SK-N-SH treated with all-trans-retinoic acid at 6 μM for 48 hours (cell line): ENCODE measurements at regions not wholly inside any gene's neighbourhood (a gene's known extent, or its start where the extent isn't known, plus 50 kb on each side); places are given as distances from the start of the nearest gene placed in this dataset.

Source experiments
- ATAC-seq: fragments of 200-7000 bp; cut with Tn5 transposase; 3 replicates; pipeline ENCODE4 v1.9.1; 2020; ENCODE audit warnings: mild to moderate bottlenecking, moderate library complexity
- ARNTL ChIP-seq: fragments of 450-650 bp; formaldehyde crosslinking; IDR thresholded peaks from 2 replicates; pipeline ENCODE4 v1.5.0; 2020; ENCODE audit warnings: low read depth, mild to moderate bottlenecking, moderate library complexity, borderline replicate concordance
- BACH2 ChIP-seq: fragments of 250-450 bp; sonication (Bioruptor Pico); IDR thresholded peaks from 2 replicates; pipeline ENCODE4 v1.9.0; 2021; ENCODE audit warnings: mild to moderate bottlenecking, borderline replicate concordance
- CSDC2 ChIP-seq: fragments of 250-450 bp; sonication (Bioruptor Pico); IDR thresholded peaks from 2 replicates; pipeline ENCODE4 v1.5.0; 2020; ENCODE audit warnings: mild to moderate bottlenecking, moderate library complexity
- ESRRG ChIP-seq: fragments of 250-450 bp; sonication (Bioruptor Pico); IDR thresholded peaks from 2 replicates; pipeline ENCODE4 v1.6.1; 2021; ENCODE audit warnings: mild to moderate bottlenecking
- GLIS3 ChIP-seq: fragments of 250-450 bp; sonication (Bioruptor Pico); IDR thresholded peaks from 2 replicates; pipeline ENCODE4 v1.5.0; 2020; ENCODE audit warnings: mild to moderate bottlenecking, moderate library complexity
- ISL1 ChIP-seq: fragments of 250-450 bp; sonication (Bioruptor Pico); IDR thresholded peaks from 2 replicates; pipeline ENCODE4 v2.1.2; 2022; ENCODE audit warnings: mild to moderate bottlenecking, moderate library complexity
- OSR1 ChIP-seq: fragments of 250-450 bp; sonication (Bioruptor Pico); IDR thresholded peaks from 2 replicates; pipeline ENCODE4 v1.8.0; 2022; ENCODE audit warnings: moderate library complexity, mild to moderate bottlenecking, inconsistent platforms
- PPARA ChIP-seq: fragments of 250-450 bp; sonication (Bioruptor Pico); IDR thresholded peaks from 2 replicates; pipeline ENCODE4 v1.5.0; 2020; ENCODE audit warnings: mild to moderate bottlenecking, borderline replicate concordance
- RARB ChIP-seq: fragments of 250-450 bp; sonication (Bioruptor Pico); IDR thresholded peaks from 2 replicates; pipeline ENCODE4 v1.8.0; 2021; ENCODE audit warnings: mild to moderate bottlenecking, moderate library complexity
- TCF4 ChIP-seq: fragments of 250-450 bp; sonication (Bioruptor Pico); IDR thresholded peaks from 2 replicates; pipeline ENCODE4 v1.8.0; 2021; ENCODE audit warnings: mild to moderate bottlenecking, moderate library complexity, borderline replicate concordance
- TOX ChIP-seq: fragments of 250-450 bp; sonication (Bioruptor Pico); IDR thresholded peaks from 2 replicates; pipeline ENCODE4 v1.8.0; 2021; ENCODE audit warnings: mild to moderate bottlenecking, moderate library complexity, borderline replicate concordance
- ZC3H10 ChIP-seq: fragments of 250-450 bp; sonication (Bioruptor Pico); IDR thresholded peaks from 2 replicates; pipeline ENCODE4 v1.5.1; 2021; ENCODE audit warnings: mild to moderate bottlenecking, moderate library complexity
- ZFP30 ChIP-seq: fragments of 450-650 bp; formaldehyde crosslinking; IDR thresholded peaks from 2 replicates; pipeline ENCODE4 v1.5.0; 2022; ENCODE audit warnings: mild to moderate bottlenecking, moderate library complexity
- ZNF70 ChIP-seq: fragments of 450-650 bp; formaldehyde crosslinking; IDR thresholded peaks from 2 replicates; pipeline ENCODE4 v1.5.0; 2020; ENCODE audit warnings: mild to moderate bottlenecking, moderate library complexity
- ZNF8 ChIP-seq: fragments of 450-650 bp; formaldehyde crosslinking; IDR thresholded peaks from 2 replicates; pipeline ENCODE4 v1.5.0; 2020; ENCODE audit warnings: mild to moderate bottlenecking, moderate library complexity
- TF ChIP-seq, protein P1 (sequence below): fragments of 250-450 bp; sonication (Bioruptor Pico); IDR thresholded peaks from 2 replicates; pipeline ENCODE4 v1.5.1; 2021; ENCODE audit warnings: mild to moderate bottlenecking, moderate library complexity
- TF ChIP-seq, protein P2 (sequence below): fragments of 250-450 bp; sonication (Bioruptor Pico); IDR thresholded peaks from 2 replicates; pipeline ENCODE4 v1.5.1; 2020; ENCODE audit warnings: low read depth, mild to moderate bottlenecking, moderate library complexity
- TF ChIP-seq, protein P3 (sequence below): fragments of 250-450 bp; sonication (Bioruptor Pico); IDR thresholded peaks from 2 replicates; pipeline ENCODE4 v1.8.0; 2020; ENCODE audit warnings: mild to moderate bottlenecking, moderate library complexity, borderline replicate concordance
- TF ChIP-seq, protein P4 (sequence below): fragments of 250-450 bp; sonication (Bioruptor Pico); IDR thresholded peaks from 2 replicates; pipeline ENCODE4 v1.8.0; 2021; ENCODE audit warnings: low read depth, mild to moderate bottlenecking, moderate library complexity, borderline replicate concordance

DNA sequence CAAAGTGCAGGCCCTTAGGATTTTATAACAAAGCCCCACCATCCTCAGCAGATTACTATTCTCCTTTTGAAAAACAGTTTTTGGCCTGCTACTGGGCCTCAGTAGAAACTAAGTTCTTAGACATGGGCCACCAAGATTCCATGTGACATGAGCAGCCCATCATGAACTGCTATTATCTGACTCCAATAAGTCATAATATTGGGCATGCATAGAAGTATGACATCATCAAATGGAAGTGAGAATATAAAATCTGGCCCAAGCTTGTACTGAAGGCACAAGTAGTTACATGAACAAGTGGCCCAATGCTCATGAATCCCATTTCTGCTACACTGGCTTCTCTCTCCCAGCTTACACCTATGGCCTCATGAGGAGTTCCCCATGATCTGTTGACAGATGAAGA, 404.8 kb downstream of the EPHA5 start:
- no peak for ATAC-seq
- TF ChIP-seq ARNTL (CRISPR knock-in tag) (no peak), ZNF70 (no peak), ISL1 (CRISPR knock-in tag) (no peak), CSDC2 (CRISPR knock-in tag) (no peak), RARB (CRISPR knock-in tag) (no peak), ZC3H10 (CRISPR knock-in tag) (no peak)
- TF ChIP-seq, protein P1, sequence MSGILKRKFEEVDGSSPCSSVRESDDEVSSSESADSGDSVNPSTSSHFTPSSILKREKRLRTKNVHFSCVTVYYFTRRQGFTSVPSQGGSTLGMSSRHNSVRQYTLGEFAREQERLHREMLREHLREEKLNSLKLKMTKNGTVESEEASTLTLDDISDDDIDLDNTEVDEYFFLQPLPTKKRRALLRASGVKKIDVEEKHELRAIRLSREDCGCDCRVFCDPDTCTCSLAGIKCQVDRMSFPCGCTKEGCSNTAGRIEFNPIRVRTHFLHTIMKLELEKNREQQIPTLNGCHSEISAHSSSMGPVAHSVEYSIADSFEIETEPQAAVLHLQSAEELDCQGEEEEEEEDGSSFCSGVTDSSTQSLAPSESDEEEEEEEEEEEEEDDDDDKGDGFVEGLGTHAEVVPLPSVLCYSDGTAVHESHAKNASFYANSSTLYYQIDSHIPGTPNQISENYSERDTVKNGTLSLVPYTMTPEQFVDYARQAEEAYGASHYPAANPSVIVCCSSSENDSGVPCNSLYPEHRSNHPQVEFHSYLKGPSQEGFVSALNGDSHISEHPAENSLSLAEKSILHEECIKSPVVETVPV (CRISPR knock-in tag), result no peak

DNA sequence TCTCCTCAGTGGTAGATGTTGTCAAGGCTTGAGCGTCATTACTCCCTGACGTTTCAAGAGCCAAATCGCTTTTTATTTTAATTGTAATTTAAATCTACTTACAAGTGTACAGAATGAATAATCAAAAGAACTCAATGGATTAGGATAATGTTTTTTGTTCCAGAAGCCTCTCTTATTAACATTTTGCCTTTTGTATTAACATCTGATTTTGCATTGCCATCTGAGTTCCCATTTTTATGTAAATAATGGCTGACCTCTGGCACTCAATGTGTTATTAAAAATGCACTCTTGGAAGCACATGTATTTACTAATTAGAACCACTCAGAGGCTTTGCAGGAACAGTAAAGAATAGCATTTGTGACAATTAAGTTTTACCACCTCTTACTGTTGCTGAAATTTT, 411.0 kb downstream of the EPHA5 start:
- TF ChIP-seq ESRRG (CRISPR knock-in tag) (no peak), ZC3H10 (CRISPR knock-in tag) (no peak), ZNF70 (no peak), ARNTL (CRISPR knock-in tag) (no peak), CSDC2 (CRISPR knock-in tag) (no peak), ZNF8 (CRISPR knock-in tag) (no peak)
- TF ChIP-seq, protein P2, sequence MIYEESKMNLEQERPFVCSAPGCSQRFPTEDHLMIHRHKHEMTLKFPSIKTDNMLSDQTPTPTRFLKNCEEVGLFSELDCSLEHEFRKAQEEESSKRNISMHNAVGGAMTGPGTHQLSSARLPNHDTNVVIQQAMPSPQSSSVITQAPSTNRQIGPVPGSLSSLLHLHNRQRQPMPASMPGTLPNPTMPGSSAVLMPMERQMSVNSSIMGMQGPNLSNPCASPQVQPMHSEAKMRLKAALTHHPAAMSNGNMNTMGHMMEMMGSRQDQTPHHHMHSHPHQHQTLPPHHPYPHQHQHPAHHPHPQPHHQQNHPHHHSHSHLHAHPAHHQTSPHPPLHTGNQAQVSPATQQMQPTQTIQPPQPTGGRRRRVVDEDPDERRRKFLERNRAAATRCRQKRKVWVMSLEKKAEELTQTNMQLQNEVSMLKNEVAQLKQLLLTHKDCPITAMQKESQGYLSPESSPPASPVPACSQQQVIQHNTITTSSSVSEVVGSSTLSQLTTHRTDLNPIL (CRISPR knock-in tag), result no peak
- no peak for ATAC-seq

DNA sequence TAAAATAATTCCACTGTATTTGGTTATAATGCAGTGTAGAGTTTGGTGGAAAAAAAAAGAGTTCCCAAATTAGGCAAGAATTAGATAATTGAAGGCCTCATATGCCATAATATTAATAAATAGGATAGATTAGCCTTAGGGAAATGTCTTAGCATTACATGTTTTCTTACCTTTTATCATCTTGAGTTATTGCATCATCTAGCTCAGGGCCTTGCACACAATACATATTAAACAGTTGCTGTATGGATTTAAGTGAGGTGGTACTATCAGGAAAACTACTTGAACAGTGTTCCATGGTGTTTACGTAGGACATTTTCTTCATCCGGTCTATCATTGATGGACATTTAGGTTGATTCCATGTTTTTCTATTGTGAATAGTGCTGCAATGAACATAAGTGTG, 419.4 kb downstream of the EPHA5 start:
- no peak for TF ChIP-seq CSDC2 (CRISPR knock-in tag)
- TF ChIP-seq OSR1 (CRISPR knock-in tag), result no peak
- no peak for TF ChIP-seq BACH2 (CRISPR knock-in tag)
- TF ChIP-seq ZNF70, result no peak
- TF ChIP-seq ZNF8 (CRISPR knock-in tag), result no peak
- TF ChIP-seq TCF4, result no peak
- TF ChIP-seq RARB (CRISPR knock-in tag), result no peak
- TF ChIP-seq ZC3H10 (CRISPR knock-in tag), result no peak
- TF ChIP-seq PPARA (CRISPR knock-in tag), result no peak
- TF ChIP-seq ARNTL (CRISPR knock-in tag), result no peak
- TF ChIP-seq ESRRG (CRISPR knock-in tag), result no peak
- TF ChIP-seq GLIS3 (CRISPR knock-in tag), result no peak
- TF ChIP-seq, protein P3, sequence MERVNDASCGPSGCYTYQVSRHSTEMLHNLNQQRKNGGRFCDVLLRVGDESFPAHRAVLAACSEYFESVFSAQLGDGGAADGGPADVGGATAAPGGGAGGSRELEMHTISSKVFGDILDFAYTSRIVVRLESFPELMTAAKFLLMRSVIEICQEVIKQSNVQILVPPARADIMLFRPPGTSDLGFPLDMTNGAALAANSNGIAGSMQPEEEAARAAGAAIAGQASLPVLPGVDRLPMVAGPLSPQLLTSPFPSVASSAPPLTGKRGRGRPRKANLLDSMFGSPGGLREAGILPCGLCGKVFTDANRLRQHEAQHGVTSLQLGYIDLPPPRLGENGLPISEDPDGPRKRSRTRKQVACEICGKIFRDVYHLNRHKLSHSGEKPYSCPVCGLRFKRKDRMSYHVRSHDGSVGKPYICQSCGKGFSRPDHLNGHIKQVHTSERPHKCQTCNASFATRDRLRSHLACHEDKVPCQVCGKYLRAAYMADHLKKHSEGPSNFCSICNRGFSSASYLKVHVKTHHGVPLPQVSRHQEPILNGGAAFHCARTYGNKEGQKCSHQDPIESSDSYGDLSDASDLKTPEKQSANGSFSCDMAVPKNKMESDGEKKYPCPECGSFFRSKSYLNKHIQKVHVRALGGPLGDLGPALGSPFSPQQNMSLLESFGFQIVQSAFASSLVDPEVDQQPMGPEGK (CRISPR knock-in tag), result no peak
- TF ChIP-seq, all 23 proteins: peak for 0

DNA sequence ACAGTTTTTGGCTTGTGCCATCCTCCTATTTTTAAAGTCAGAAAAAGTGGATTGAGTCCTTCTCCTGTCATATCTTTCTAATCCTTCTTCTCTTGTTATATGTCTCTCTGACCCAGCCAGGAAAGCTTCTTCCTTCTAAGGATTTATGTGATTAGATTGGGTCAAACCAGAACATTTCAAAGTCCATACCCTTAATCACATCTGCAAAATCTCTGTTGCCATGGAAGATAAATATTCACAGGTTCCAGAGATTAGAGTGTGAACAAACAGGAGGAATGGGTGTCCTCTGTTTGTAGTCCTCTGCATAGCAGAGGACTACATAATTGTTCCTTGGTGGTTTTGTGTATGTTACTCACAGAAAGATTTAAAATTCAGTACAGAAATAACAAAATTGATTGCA, 421.2 kb downstream of the EPHA5 start:
- no peak for ATAC-seq
- TF ChIP-seq ZNF8 (CRISPR knock-in tag) (no peak), RARB (CRISPR knock-in tag) (no peak), TCF4 (no peak), ESRRG (CRISPR knock-in tag) (no peak), GLIS3 (CRISPR knock-in tag) (no peak), BACH2 (CRISPR knock-in tag) (no peak)
- TF ChIP-seq, protein P3 (CRISPR knock-in tag), result no peak

More for the DNA sequence above, 419.4 kb downstream of the EPHA5 start:
- no peak for ATAC-seq

DNA sequence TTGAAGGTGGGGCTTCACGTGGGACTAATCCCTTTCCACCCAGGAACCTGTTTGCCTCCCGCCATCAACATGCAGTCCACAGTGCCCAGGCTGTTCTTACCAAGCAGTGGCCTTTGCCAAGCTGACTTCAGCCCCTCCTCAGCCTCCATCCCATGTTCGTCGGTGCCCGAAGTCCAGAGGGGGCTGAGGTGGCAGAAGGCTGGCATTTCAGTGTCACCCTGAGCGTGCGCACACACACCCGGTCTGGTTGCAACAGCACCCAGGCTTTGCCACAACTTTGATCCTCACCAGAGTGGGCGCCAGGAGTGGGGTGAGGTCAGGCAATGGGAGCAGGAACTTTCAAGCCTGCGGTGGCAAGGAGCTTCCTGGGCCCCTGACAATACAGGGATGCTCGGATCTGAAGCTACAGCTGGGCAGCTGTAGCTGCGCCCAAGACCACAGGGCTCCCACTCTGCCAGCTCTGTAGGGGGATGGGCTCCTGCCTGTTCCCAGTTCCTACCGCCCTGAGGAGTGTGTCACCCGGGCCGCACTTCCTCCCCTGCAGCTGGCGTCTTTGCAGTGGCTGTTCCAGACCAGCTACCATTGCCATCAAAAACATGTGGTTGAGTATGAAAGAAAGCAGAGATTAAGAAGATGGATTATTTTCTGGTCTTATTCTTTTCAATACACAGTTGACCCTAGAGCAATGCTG, 428.0 kb downstream of the EPHA5 start:
- TF ChIP-seq, protein P4, sequence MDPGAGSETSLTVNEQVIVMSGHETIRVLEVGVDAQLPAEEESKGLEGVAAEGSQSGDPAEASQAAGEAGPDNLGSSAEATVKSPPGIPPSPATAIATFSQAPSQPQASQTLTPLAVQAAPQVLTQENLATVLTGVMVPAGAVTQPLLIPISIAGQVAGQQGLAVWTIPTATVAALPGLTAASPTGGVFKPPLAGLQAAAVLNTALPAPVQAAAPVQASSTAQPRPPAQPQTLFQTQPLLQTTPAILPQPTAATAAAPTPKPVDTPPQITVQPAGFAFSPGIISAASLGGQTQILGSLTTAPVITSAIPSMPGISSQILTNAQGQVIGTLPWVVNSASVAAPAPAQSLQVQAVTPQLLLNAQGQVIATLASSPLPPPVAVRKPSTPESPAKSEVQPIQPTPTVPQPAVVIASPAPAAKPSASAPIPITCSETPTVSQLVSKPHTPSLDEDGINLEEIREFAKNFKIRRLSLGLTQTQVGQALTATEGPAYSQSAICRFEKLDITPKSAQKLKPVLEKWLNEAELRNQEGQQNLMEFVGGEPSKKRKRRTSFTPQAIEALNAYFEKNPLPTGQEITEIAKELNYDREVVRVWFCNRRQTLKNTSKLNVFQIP (CRISPR knock-in tag), result no peak
- TF ChIP-seq TOX (CRISPR knock-in tag) (no peak), ARNTL (CRISPR knock-in tag) (no peak), ZFP30 (CRISPR knock-in tag) (no peak), GLIS3 (CRISPR knock-in tag) (no peak), CSDC2 (CRISPR knock-in tag) (no peak), BACH2 (CRISPR knock-in tag) (no peak), ISL1 (CRISPR knock-in tag) (no peak)
- TF ChIP-seq, protein P2 (CRISPR knock-in tag), result no peak
- TF ChIP-seq, protein P3 (CRISPR knock-in tag), result no peak
- ATAC-seq, result no peak
